A549 (cell line): ENCODE measurements at regions not wholly inside any gene's neighbourhood (a gene's known extent, or its start where the extent isn't known, plus 50 kb on each side); places are given as distances from the start of the nearest gene placed in this dataset.

ENCODE experiments used
- CHD4 ChIP-seq: fragments of 200-600 bp; sonication (generic); IDR thresholded peaks from 2 replicates; pipeline ENCODE4 v1.6.1; 2016; ENCODE audit warnings: antibody characterized with exemption, mild to moderate bottlenecking, borderline replicate concordance
- POLR2AphosphoS2 ChIP-seq: conservative IDR thresholded peaks from 2 replicates; pipeline ENCODE4 v1.6.1; 2012; ENCODE audit warnings: low read length, improper control_type of control experiment, inconsistent platforms
- ZFP36 ChIP-seq: fragments of 450-650 bp; IDR thresholded peaks from 2 replicates; pipeline ENCODE4 v1.6.1; 2014; ENCODE audit warnings: borderline replicate concordance; ENCODE audit not compliant: partially characterized antibody
- TF ChIP-seq, protein P1 (sequence below): fragments of >200 bp; sonication (Bioruptor Twin); formaldehyde crosslinking; IDR thresholded peaks from 3 replicates; pipeline ENCODE4 v1.5.1; 2016
- TF ChIP-seq, protein P2 (sequence below): IDR thresholded peaks from 2 replicates; pipeline ENCODE4 v1.6.1; 2012

DNA sequence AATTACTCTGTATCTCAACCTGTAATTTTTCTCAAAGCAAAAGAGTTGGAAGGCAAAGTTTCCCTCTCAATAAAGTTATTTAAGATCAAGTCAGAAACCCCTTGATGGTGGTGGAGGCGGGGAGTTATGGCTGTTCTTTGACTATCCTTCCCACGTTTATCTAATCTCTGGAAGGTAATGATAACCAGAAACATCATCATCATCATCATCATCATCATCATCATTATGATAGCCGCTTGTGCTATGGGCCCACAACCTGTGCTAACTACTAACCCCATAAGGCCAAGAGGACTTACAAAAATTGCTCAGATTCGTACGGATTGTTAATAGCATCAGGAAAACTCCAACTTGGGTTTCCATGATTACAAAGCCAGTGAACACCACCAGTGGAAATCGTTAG is 502.3 kb downstream of the SH2D4B start:
- TF ChIP-seq, protein P1, sequence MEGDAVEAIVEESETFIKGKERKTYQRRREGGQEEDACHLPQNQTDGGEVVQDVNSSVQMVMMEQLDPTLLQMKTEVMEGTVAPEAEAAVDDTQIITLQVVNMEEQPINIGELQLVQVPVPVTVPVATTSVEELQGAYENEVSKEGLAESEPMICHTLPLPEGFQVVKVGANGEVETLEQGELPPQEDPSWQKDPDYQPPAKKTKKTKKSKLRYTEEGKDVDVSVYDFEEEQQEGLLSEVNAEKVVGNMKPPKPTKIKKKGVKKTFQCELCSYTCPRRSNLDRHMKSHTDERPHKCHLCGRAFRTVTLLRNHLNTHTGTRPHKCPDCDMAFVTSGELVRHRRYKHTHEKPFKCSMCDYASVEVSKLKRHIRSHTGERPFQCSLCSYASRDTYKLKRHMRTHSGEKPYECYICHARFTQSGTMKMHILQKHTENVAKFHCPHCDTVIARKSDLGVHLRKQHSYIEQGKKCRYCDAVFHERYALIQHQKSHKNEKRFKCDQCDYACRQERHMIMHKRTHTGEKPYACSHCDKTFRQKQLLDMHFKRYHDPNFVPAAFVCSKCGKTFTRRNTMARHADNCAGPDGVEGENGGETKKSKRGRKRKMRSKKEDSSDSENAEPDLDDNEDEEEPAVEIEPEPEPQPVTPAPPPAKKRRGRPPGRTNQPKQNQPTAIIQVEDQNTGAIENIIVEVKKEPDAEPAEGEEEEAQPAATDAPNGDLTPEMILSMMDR: no peak
- TF ChIP-seq POLR2AphosphoS2 (no peak), ZFP36 (no peak), CHD4 (no peak)
- TF ChIP-seq, protein P2, sequence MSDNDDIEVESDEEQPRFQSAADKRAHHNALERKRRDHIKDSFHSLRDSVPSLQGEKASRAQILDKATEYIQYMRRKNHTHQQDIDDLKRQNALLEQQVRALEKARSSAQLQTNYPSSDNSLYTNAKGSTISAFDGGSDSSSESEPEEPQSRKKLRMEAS: no peak
